ENCODE measurements at regions not wholly inside any gene's neighbourhood (a gene's known extent, or its start where the extent isn't known, plus 50 kb on each side); places are given as distances from the start of the nearest gene placed in this dataset.
A peak's percentile ranks its signal among the peaks of the same experiment; 100 is the strongest.

GRCh38 chr5:14035859-14036503 is 91.5 kb upstream of the DNAH5 start:
- peak overlapping the region; percentile 64 for H3K4me3 Mint-ChIP-seq
- H3K27ac Mint-ChIP-seq = peak overlapping the region; percentile 82
- no peak for DNase-seq (ENCODE audit: extremely low spot score, unreplicated experiment)
- no peaks in the 10 kb centered on the region for H3K27me3 Mint-ChIP-seq
- peaks cover 36% of the 10 kb centered on the region for H3K4me1 Mint-ChIP-seq (ENCODE audit: unreplicated experiment)
- TF ChIP-seq CTCF (conservative IDR thresholded peaks at IDR 0.05) = no peak
- H3K9me3 Mint-ChIP-seq = peaks cover 7% of the 10 kb centered on the region
- H3K36me3 Mint-ChIP-seq = no peaks in the 10 kb centered on the region

GRCh38 chr5:14034963-14035362 is 90.5 kb upstream of the DNAH5 start:
- H3K4me1 Mint-ChIP-seq (ENCODE audit: unreplicated experiment) = peaks cover 39% of the 10 kb centered on the region

GRCh38 chr5:14032918-14033317 is 88.4 kb upstream of the DNAH5 start:
- Mint-ChIP-seq H3K4me1 (ENCODE audit: unreplicated experiment) (peaks cover 28% of the 10 kb centered on the region), H3K4me3 (no peak overlapping the region), H3K36me3 (no peaks in the 10 kb centered on the region), H3K27me3 (no peaks in the 10 kb centered on the region), H3K9me3 (no peaks in the 10 kb centered on the region), H3K27ac (no peak overlapping the region)
- DNase-seq (ENCODE audit: extremely low spot score, unreplicated experiment) = no peak
- TF ChIP-seq CTCF (conservative IDR thresholded peaks at IDR 0.05) = no peak

More at GRCh38 chr5:14034963-14035362, 90.5 kb upstream of the DNAH5 start:
- no peak for TF ChIP-seq CTCF (conservative IDR thresholded peaks at IDR 0.05)
- no peak for DNase-seq (ENCODE audit: extremely low spot score, unreplicated experiment)
- Mint-ChIP-seq H3K27ac (peak overlapping the region; percentile 82), H3K9me3 (peaks cover 7% of the 10 kb centered on the region), H3K27me3 (no peaks in the 10 kb centered on the region), H3K36me3 (no peaks in the 10 kb centered on the region), H3K4me3 (no peak overlapping the region)

GRCh38 chr5:14028938-14029584 is 84.6 kb upstream of the DNAH5 start:
- H3K4me1 Mint-ChIP-seq (ENCODE audit: unreplicated experiment) = peaks cover 10% of the 10 kb centered on the region
- DNase-seq (ENCODE audit: extremely low spot score, unreplicated experiment) = no peak
- peaks cover 2% of the 10 kb centered on the region for H3K27me3 Mint-ChIP-seq
- H3K27ac Mint-ChIP-seq = no peak overlapping the region
- H3K36me3 Mint-ChIP-seq = no peaks in the 10 kb centered on the region
- no peak overlapping the region for H3K4me3 Mint-ChIP-seq
- TF ChIP-seq CTCF (conservative IDR thresholded peaks at IDR 0.05) = no peak
- H3K9me3 Mint-ChIP-seq = no peaks in the 10 kb centered on the region

GRCh38 chr5:14028188-14028587 is 83.7 kb upstream of the DNAH5 start:
- H3K36me3 Mint-ChIP-seq = no peaks in the 10 kb centered on the region
- H3K4me1 Mint-ChIP-seq (ENCODE audit: unreplicated experiment) = peaks cover 12% of the 10 kb centered on the region

More at GRCh38 chr5:14028188-14028587, 83.7 kb upstream of the DNAH5 start:
- H3K4me3 Mint-ChIP-seq = no peak overlapping the region
- H3K27me3 Mint-ChIP-seq = peaks cover 4% of the 10 kb centered on the region
- H3K27ac Mint-ChIP-seq = no peak overlapping the region
- H3K9me3 Mint-ChIP-seq = no peaks in the 10 kb centered on the region
- TF ChIP-seq CTCF (conservative IDR thresholded peaks at IDR 0.05) = no peak
- no peak for DNase-seq (ENCODE audit: extremely low spot score, unreplicated experiment)

Measured in type B pancreatic cell (in vitro differentiated cells).